HG03103 (cell line): ENCODE measurements at regions not wholly inside any gene's neighbourhood (a gene's known extent, or its start where the extent isn't known, plus 50 kb on each side); places are given as distances from the start of the nearest gene placed in this dataset.

ENCODE experiments used
- ATAC-seq: cut with Tn5 transposase; IDR thresholded peaks from one replicate; pipeline ENCODE4 v1.9.1; 2021; ENCODE audit warnings: low read depth; ENCODE audit not compliant: unreplicated experiment

DNA sequence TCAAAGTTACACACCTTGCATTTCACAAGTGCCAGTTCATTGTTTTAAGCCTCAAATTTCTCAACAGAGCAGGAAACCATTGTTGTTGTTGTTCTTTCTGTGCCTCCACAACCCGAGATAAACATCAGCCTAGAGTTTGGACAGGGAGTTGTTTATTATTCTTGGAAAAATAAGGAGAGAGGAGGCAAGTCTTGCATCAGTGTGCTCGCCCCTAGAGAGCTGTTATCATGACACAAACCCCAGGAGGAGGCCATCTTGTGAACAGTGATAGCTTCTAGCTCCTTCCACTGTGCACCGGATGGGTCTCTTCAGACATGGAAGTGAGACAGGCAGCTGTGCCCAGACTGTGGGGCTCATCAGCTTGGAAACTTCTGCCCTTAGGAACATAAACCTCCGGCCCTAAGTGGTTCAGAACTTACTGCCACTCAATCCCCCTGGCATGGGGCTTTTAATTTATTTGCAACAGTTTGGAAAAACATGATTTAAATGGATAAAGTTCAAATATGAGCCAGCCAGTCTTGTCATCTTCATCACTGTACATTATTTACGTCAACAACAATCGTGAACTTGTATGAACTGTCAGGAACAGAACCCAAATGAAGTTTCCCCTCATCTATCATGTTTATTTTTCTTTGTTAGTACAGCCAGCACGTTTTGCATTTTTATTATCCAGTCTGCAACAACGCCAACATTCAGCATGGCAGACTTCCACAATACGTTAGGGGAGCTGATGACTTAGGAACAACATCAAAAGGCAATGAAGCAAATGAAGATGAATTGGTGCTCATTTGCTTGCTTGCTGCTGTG lies 181.7 kb upstream of the S1PR3 start:
- ATAC-seq = no peak

DNA sequence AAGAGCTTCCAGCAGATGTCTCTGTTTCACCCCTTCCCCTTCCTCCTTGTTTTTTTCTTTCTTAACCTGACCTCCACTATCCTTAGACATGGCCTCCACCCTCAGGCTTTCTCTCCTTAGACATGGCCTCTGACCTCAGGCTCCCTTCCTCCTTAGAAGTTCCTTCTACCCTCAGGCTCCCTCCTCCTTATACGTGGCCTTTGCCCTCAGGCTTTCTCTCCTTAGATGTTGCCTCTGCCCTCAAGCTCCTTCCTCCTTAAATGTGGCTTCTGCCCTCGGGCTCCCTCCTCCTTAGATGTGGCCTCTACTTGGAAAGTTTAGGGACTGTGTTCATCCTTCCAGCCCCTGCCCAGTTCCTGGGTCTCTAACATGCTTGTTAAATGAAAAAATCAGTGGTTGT lies 180.4 kb upstream of the S1PR3 start:
- ATAC-seq = no peak

DNA sequence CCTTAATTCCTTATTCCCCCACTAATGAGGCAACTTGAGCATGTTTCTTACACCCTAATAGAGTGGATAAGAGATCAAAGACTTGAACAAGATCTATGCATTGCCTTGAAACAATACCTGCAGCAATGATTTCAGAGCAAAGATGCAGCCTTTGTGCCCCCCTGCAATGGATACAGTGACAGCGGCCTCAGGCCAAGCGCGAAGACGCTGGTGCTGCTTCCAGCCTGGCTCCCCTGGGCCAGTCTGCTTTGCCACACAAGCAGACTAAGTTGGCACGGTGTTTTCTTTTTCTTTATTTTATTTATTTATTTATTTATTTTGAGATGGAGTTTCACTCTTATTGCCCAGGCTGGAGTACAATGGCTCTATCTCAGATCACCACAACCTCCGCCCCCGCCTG lies 179.8 kb upstream of the S1PR3 start:
- ATAC-seq = no peak

DNA sequence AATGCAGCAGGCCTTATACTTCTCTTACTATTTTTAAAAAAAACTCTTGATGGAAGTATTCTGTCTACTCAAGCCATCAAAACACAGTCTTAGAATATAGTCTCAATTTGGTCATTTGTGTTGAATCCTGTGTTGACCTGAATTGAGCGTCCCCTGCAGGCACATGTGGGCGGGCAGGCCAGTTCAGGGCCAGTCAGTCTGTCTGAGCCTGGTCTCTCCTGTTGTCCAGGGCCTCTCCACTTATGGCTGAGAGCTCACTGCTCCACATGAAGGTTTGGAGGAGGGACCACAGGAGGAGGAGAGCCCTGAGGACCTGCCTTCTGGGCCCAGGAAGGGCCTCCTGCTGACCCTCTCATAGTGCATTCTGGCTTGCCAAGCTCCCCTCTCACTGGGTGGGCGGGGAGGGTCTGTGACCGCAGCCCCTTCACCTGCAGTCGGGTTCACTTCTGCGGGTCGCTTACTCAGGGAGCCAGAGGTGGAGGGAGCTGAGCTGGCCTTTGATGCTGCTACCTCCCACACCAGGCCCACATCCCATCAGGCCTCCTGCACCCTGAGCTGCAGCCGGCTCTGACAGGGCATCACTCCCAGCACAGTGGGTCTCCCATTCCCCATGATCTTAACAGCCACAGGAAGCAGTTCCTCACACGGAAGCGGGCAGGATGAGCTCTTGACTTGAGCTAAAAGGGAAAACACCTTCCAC lies 178.2 kb upstream of the S1PR3 start:
- no peak for ATAC-seq

DNA sequence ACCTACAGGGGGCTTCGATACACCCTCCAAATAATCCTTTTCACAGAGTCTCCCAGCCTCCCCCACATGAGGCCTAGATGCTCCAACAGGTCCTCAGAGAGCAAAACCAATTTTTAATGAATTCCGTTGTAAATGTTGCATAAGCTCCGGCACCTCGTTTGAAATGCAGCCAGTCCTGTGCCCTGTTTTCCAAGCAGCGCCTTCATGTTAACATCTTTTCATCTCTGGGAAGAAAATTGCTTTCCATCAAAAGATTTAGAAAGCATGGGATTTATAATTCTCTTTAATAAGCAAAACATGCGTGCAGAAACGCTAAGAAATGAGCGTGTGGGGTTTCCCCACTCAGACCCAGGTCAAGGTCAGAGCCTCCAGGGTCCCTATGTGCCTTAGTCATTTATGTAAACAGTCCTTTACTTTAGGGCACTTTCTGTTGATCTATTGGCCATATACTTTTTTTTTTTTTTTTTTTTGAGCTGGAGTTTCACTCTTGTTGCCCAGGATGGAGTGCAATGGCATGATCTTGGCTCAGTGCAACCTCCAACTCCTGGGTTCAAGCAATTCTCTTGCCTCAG lies 177.5 kb upstream of the S1PR3 start:
- ATAC-seq = no peak

DNA sequence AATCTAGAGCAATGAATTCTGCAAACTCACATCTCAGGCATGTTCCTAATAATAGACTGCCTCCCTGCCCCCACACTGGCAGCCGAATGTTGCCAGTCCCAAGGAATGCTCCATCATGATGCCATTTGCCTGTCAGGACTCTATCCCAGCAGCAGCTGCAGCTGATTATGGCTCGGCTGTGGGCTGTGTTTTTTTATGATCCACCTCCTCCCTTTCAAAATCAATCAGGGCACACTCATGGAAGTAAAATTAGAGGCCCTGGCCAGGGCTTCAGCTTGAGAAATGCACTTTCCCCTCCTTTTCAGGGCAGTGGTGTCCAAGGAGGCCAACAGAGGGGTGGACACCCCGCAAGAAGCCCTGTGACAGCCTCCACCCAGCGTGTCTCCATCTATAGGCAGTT lies 176.7 kb upstream of the S1PR3 start:
- ATAC-seq = no peak

DNA sequence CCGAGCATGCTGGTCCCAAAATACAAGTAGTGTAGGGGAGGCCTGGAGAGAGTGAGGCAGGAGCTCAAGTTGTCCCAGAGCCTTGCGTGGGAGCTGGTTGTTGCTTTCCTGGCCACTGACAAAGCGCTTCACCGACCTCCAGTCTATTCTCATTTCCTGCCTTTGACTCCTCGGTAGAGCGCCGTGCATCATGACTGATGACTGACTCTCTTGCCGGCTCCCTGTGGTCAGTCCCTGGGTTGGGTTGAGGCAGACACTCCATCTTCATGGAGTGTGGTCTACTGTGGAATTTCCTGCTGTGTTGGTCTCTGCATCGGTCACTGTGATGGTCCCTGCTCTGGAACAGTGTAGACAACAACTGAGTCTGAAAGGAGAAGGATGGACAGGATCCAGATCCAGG lies 175.1 kb upstream of the S1PR3 start:
- no peak for ATAC-seq

DNA sequence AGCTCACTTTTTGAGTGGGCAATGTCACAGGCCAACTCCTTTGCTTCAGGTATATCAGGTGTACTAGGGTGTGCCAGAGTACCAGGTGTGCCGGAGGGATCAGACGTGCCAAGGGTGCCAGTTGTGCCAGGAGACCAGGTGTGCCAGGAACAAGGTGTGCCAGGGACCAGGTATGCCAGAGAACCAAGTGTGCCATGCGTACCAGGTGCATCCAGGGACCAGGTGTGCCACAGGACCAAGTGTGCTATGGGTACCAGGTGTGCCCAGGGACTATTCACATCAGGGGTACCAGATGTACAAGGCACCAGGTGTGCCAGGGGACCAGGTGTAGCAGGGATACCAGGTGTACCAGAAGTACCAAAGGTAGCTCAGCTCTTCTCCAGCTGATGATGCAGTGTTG lies 174.7 kb upstream of the S1PR3 start:
- ATAC-seq = no peak

DNA sequence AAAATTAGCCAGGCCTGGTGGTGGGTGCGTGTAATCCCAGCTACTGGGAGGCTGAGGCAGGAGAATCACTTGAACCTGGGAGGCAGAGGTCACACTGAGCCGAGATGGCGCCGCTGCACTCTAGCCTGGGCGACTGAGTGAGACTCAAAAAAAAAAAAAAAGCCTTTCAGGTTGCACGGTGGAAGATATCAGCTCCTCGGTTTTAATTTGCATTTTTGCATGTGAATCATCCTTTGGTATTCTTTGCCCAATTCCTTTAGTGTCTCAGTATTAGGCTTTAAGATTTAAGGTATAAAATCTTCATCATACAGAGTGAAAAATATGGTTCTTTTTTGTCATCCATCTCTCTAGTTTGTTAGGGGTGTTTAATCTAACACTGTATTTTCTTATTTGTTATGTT lies 173.6 kb upstream of the S1PR3 start:
- ATAC-seq = no peak

DNA sequence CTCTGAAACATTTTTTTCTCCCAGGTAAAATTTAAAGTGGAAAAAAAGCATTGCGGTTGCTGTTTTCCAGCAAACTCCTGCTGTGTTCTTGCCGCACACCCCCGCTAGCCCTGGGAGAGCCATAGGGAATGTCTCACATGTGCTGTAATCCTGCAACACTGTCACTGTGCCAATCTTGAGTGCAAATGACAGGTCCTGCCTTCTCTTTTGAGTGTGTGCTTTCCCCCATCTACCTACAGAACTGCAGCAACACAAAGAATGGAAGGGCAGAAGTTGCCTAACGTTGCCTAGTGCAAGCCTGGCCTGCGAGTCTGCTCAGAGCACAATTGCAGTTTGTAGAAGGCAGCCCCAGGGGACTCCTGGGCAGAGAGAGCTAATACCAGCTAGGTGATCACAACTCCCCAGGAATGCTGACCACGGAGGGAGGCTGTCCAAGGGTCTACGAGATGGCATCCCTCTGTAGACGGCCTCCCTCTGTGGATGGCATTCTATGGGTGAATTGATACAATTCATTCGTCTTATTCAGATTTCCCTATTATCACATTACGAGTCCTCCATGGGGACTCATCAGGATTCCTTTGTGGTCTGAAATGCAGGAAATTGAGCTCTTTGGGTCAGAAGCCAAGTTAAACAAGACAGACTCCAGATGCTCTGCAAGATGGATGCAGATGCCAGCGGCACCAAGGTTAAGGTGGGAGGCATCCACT lies 172.6 kb upstream of the S1PR3 start:
- ATAC-seq = no peak

DNA sequence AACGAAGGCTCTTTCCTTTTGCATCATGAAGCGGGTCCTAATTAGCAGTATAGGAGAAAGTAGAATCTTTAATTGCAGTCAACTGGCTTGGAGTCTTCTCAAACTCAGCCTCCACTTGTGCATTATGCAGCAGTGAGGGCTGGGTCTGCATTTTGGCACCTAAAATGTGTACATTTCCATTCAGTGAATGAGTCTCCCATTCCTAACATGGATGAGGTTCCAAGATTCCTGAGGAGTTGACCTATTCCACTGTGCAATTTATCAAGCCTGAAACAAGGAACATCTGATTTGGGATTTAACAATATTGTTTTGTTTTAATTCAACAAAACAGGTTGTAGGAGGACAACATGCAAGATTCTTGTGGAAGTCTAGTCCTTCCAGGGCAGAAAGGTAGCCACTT lies 171.8 kb upstream of the S1PR3 start:
- ATAC-seq = no peak

DNA sequence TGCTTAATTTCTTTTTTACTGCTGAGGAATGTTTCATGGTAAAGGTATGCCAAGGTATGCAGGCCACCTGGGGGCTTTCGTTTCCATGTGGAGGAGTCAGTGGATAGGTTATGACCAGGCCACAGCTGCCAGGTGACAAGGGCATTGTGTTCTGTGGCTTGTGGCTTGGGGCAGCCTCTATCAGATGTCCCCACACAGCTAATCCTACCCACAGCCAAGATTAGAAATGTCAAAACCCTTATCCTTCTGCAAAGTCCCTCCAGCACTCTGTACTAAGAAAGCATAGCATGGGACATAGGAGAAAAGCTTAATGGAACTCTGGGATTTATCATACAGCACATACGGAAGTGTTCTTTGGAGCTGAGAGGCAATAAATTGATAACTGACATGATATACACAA lies 171.2 kb upstream of the S1PR3 start:
- ATAC-seq = no peak

DNA sequence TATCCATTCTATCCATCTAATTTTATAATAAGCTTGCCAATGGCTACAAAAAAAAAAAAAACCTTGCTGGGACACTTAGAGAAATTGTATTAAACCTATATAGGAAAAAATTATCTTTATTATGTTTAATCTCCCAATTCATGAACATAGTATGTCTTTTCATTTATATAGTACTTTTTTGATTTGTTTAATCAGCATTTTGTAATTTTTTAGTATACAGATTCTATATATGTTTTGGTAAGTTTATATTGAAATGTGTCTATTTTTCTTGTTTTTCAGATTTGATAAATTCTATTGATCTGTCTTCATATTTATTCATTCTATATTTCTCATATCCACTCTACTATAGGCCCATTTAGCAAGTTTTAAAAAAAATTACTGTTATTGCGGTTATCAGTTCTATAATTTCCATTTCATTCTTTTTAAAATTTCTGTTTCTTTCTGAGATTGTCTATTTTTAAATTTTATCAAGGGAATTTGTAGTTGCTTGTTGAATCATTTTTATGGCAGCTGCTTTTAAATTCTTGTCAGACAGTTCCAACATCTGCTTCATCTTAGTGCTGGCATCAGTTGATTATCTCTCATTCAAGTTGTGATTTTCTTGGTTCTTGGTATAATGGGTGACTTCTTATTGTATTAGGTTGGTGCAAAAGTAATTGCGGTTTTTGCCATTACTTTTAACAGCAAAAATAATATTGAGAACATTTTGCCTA lies 170.1 kb upstream of the S1PR3 start:
- ATAC-seq = no peak

DNA sequence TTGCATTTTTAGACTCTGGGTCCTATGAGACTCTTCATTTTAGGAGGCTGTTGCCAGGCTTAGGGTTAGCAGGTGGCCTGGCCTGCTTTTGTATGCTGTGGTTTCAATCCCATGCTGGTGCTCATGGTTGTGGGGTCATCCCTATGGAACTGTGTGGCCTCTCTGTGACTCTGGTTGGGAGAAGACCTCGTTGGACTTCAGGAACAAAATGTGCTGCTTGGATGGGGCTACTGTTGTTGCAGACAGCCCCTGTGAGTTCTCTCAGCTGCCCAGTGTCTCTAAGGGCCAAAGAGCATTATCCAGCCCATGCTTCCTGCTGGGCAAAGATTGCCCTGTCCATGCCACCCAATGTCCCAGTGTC lies 169.5 kb upstream of the S1PR3 start:
- no peak for ATAC-seq

DNA sequence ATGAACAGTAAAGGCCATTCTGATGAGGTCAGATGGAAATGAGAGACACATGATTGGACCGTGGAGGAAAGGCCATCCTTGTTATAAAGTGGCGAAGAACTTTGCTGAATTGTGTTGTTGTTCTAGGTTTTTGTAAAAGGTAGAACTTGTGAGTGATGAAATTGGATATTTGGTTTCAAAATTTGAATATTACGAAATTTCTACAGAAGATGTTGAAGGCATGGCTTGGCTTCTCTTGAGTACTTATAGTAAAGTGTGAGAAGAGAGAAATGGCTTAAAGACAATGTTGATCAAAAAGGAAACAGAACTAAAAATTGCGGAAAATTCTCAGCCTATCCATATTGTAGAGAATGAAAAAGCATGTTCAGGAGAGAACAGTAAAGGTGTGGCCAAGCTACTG lies 166.6 kb upstream of the S1PR3 start:
- ATAC-seq = no peak

DNA sequence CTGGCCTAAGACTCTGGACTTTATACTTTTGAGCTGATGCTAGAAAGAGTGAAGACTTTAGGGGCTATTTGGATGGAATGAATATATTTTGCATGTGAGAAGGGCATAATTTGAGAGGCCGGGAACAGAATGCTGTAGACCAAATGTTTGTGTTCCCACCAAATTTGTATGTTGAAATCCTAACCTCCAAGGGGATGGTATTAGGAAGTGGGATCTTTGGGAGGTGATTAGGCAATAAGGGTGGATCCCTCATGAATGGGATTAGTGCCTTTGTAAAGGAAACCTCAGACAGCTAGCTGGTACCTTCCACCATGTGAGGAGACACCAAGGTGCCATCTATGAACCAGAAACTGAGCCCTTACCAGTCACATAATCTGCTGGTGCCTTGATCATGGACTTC lies 165.1 kb upstream of the S1PR3 start:
- ATAC-seq = no peak

DNA sequence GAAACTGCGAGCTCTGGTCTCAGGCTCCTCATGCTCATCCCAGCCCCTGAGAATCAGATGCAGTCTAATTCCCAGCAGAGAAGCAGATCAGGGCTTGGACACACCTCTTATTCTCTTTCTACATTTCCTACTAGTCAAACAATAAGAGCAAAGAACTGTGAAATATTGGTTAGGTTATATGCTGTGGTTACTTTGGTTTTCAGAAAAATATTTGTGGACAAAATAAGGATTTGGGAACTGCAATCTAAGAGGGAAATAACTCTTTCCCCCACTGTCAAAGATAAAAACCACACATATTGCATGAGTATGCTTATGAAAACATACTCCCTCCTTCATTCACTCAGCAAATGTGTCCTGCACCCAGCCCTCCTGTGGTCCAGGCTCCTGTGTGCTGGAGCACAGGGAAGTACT lies 164.5 kb upstream of the S1PR3 start:
- ATAC-seq = no peak

DNA sequence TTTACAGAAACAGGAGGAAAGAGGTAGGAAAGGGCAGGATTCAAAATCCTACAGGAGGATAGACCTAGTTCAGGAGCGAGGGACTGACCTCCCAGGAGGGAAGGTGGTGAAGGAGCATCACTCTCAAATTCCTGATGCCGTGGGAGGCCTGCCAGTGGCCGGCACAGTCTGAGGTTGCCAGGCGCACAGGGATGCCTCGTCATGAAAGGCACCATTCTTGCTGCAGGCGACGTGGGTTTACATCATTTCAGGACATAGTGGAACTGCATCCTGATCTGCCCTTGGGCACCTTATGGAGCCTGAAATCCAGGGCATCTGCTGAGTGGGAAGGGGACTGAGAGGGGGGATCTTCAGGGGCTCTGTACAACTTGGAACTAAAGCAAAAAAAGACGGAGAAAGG lies 163.2 kb upstream of the S1PR3 start:
- ATAC-seq = no peak

DNA sequence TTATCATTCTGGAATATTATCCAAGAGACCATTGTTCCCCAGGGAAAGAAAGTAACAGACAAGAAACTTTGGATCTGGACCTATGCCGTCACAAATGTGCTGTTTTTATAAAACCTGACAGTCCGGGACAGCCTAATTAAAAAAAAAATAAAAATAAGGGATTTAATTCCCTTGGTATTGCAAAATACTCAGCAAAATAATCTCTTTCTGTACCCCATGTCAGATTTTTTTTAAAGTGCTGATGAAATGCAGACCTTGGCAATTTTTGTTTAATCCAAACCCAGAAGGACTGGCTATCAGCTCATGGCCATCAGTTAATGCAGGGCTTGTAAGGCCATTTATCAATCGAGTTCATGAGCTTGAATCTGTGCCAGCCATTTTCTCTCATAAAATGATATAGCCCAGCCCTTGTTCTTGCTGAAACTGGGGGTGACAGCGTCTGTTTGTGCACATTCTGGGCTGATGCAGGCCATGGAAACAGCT lies 162.7 kb upstream of the S1PR3 start:
- ATAC-seq = no peak

DNA sequence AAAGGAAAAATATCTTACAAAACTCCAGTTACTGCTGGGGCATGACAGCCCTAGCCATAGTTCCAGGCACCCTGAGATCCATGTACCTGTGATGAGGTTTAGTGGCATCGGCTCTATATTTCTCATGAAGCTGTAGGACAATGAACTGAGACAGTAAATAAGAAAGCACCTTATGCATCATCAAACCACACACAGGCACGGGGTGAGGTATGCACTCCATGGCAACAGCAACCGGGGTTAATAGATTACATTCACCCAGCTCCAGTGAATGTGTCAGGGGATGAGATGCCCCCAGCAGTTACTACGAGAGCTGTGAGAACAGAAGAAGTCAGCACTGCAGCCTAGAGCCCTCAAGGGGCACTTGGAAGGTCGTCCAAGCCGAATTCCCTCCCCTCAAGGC lies 162.0 kb upstream of the S1PR3 start:
- ATAC-seq = no peak
